ENCODE measurements at regions not wholly inside any gene's neighbourhood (a gene's known extent, or its start where the extent isn't known, plus 50 kb on each side); places are given as distances from the start of the nearest gene placed in this dataset.

DNA sequence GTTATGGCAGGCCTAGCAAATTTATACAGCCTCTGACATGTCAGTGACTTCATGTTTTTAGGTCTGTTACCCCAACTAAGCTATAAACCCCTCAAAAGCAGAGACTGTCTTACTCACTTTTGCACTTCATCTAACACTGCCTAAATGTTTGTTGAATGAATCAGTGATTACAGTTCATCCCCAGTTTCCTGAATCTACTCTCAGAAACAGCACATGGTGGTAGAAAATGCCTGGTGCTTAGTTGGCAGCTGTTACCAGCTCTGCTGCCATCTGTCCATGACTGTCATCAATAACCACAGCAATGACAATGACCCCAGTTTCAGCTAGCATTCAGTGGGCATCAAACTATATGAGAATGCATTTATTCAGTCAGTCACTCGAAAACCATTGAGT lies 110.5 kb upstream of the SERBP1 start:
- TF ChIP-seq POLR2A (IDR thresholded peaks at IDR 0.05) = no peak
- TF ChIP-seq, protein P1, sequence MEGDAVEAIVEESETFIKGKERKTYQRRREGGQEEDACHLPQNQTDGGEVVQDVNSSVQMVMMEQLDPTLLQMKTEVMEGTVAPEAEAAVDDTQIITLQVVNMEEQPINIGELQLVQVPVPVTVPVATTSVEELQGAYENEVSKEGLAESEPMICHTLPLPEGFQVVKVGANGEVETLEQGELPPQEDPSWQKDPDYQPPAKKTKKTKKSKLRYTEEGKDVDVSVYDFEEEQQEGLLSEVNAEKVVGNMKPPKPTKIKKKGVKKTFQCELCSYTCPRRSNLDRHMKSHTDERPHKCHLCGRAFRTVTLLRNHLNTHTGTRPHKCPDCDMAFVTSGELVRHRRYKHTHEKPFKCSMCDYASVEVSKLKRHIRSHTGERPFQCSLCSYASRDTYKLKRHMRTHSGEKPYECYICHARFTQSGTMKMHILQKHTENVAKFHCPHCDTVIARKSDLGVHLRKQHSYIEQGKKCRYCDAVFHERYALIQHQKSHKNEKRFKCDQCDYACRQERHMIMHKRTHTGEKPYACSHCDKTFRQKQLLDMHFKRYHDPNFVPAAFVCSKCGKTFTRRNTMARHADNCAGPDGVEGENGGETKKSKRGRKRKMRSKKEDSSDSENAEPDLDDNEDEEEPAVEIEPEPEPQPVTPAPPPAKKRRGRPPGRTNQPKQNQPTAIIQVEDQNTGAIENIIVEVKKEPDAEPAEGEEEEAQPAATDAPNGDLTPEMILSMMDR (IDR thresholded peaks at IDR 0.05) = no peak

All from breast epithelium (tissue), 3 donors.